K562 (cell line): ENCODE measurements at regions not wholly inside any gene's neighbourhood (a gene's known extent, or its start where the extent isn't known, plus 50 kb on each side); places are given as distances from the start of the nearest gene placed in this dataset.

ENCODE experiments used
- NR4A1 ChIP-seq, 2 experiments: fragments of 250-450 bp in 1 of 2; fragments of 450-650 bp in 1 of 2; sonication (Bioruptor Pico) in 1 of 2; IDR thresholded peaks; 2 replicates each; pipeline versions ENCODE4 v1.4.0 to v1.6.1; 2016 to 2020; ENCODE audit warnings: mild to moderate bottlenecking in 2 of 2, missing compliant biosample characterization in 1 of 2, missing genetic modification characterization in 1 of 2, moderate library complexity in 1 of 2
- RREB1 ChIP-seq: fragments of 250-450 bp; sonication (Bioruptor Pico); IDR thresholded peaks from 2 replicates; pipeline ENCODE4 v1.4.0; 2020
- ZNF551 ChIP-seq: fragments of 250-450 bp; sonication (Bioruptor Pico); IDR thresholded peaks from 2 replicates; pipeline ENCODE4 v1.5.0; 2021; ENCODE audit warnings: mild to moderate bottlenecking, moderate library complexity
- TF ChIP-seq, protein P1 (sequence below), 2 experiments: fragments of 450-650 bp in 1 of 2; sonication (generic) in 1 of 2; formaldehyde crosslinking; conservative IDR thresholded peaks; 2 replicates each; pipeline versions ENCODE4 v1.4.0 to v1.8.1; 2020 to 2022; ENCODE audit warnings: mild to moderate bottlenecking in 1 of 2, missing genetic modification reagents in 1 of 2

GRCh38 chr17:71980171-71980570 is 140.6 kb upstream of the SOX9 start (continued):
- TF ChIP-seq NR4A1 (CRISPR knock-in tag; IDR thresholded peaks at IDR 0.05) (no peak), NR4A1 (tag; IDR thresholded peaks at IDR 0.05) (no peak), RREB1 (CRISPR knock-in tag) (no peak), ZNF551 (CRISPR knock-in tag) (no peak)
- TF ChIP-seq, protein P1, sequence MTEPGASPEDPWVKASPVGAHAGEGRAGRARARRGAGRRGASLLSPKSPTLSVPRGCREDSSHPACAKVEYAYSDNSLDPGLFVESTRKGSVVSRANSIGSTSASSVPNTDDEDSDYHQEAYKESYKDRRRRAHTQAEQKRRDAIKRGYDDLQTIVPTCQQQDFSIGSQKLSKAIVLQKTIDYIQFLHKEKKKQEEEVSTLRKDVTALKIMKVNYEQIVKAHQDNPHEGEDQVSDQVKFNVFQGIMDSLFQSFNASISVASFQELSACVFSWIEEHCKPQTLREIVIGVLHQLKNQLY (CRISPR knock-in tag; conservative IDR thresholded peaks at IDR 0.05), result no peak
